Fibroblast of skin of left biceps (primary cell): ENCODE measurements at regions not wholly inside any gene's neighbourhood (a gene's known extent, or its start where the extent isn't known, plus 50 kb on each side); places are given as distances from the start of the nearest gene placed in this dataset.
"Not testable (repeated sequence)": the region's sequence is repeated elsewhere in the genome, so short reads cannot be mapped to it uniquely, and the experiment has no call there.

Source experiments
- DNase-seq, 2 experiments: peaks; one replicate each; pipeline ENCODE4 v3.0.0-alpha.2; 2013; ENCODE audit warnings: low read depth in 2 of 2

DNA sequence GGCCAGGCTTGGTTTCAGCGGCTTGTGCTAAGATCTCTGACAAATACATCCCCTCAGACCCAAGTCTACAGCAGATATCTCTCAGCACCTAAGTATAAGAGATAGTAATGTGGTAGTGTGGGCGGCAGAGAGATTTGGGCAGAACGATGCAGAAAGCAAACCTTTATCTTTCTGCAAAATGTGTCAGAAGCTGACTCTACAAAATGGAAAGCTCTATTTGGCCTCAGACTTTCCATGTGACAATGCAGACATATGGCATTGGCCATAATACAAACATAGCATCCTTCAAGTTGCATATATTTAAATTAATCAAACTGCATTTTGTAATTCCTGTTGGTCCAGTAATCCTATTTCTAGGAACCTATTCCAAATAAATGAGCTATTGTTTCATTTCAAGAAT lies 102.5 kb upstream of the RAI14 start:
- DNase-seq = no peak

GRCh38 chr5:34554641-34555040 lies 101.5 kb upstream of the RAI14 start:
- DNase-seq = no peak

DNA sequence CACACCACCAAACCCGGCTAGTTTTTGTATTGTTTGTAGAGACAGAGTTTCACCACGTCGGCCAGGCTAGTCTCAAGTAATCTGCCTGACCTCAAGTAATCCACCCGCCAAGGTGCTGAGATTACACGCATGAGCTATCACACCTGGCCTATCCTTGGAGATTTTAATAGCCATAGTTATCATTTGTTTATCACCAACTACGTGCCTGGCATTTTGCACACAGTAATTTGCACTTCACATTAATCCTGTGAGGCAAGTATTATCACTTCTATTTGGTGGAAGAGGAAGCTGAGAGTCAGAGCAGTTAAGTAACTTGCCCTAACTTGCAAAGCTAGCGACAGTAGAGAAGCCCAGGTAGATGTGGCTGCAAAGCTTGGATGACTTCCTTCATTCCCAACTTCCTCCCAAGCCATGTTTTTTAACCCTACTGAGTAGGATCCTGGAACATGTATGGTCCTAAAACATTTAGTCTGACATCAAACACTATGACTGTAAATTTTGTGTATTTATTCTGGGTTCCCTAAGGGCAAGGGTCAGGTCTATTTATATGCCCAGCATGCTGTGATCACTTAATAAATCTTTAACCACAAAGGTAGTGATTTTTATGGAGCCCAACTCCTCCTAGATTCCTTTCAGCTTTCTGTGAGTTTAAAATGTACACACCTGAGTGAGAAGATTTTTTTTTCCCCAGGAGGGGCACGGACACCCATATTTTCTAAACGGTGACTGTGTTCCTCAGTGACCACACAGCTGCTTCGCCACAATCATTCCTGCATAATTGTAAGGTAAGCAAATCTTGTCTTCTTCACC lies 100.2 kb upstream of the RAI14 start:
- no peak for DNase-seq

DNA sequence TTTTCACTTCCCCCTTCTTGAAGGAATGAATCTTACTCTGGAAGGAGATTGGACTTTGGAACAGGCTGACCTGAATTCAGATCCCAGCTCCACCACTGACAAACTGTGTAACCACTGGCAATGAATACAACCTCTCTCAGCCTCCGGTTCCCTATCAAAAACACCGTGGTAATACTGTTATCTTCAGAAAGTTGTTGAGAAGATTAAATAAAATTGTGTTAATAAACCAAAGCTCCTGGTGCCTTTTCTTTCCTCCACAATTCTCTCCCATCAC lies 99.7 kb upstream of the RAI14 start:
- no peak for DNase-seq

DNA sequence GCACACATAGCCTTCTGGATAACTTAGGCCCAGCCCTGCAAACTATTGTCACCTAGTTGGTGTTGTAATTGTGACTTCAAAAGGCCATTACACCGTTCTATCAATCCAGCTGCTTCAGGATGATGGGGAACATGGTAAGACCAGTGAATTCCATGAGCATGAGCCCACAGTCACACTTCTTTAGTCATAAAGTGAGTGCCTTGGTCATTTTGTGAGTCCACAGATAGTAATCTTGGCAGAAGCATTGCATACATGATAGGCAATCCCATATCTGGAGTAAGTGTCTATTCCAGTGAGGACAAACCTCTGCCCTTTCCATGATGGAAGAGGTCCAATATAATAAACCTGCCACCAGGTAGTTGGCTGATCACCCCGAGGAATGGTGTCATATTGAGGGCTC lies 94.5 kb upstream of the RAI14 start:
- DNase-seq = not testable (repeated sequence)

- DNase-seq = no peak
Measured at GRCh38 chr5:34562791-34563190, 93.3 kb upstream of the RAI14 start.

GRCh38 chr5:34563269-34563668 lies 92.9 kb upstream of the RAI14 start:
- DNase-seq = no peak

- no peak for DNase-seq
Measured at GRCh38 chr5:34563931-34564709, 92.0 kb upstream of the RAI14 start.

DNA sequence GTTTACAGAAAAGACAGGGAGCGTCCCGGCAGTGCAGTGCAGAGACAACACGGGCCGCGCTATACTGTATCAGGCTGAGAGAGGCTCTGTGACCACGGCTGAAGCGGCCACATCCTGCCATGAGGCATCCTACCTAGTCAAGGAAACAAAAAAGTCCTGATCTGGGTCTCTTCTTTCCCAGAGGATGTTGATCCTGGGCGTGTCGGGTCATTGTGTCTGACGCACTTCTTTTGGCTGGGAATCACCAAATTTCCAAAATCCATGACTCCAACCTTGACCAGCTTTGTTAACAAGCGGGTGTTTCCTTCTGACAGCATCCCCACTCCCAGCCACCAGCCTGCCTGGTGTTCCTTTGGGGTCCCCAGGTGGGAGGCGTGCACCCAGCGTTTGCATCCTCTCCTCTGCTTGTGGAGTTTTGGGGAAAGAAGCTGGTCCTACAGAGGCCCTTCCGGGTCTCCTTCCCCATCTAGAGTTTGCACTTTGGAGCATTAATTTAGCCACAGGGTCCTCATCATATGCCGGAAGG lies 91.4 kb upstream of the RAI14 start:
- no peak for DNase-seq

GRCh38 chr5:34570143-34570542 lies 86.0 kb upstream of the RAI14 start:
- no peak for DNase-seq

- DNase-seq = peak; percentile 93 to 94
Measured at GRCh38 chr5:34570721-34571676, 85.1 kb upstream of the RAI14 start.

- DNase-seq = peak in 1 of 2 experiments; percentile 53
Measured at GRCh38 chr5:34571677-34572041, 84.5 kb upstream of the RAI14 start.

DNA sequence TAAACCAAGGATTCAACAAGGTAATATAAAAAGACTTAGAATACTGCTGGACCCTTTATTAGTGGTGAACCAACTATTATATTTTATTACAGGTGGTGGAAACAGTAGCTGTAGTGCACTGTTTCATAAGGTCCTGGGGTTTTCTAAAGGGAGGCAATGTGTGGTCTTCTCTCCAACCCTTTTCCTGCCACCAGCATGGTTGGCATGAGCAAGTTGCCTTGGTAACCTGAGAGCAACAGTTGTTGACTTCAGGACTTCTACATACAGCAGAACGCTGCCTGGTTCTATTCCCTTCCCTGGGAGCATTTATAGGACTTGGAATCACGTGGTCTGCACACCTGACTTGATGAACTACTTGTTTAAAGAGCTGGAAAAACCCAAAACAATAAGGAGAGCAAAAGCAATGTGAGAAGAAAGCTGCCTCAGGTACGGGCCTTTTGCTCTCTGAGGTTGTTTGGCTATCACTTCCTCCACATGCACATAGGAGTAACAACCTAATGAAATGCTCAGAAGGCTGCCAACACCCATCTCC lies 81.1 kb upstream of the RAI14 start:
- DNase-seq = no peak

GRCh38 chr5:34576891-34577666 lies 79.0 kb upstream of the RAI14 start:
- no peak for DNase-seq

- DNase-seq = no peak
Measured at GRCh38 chr5:34578962-34579361, 77.2 kb upstream of the RAI14 start.

- no peak for DNase-seq
Measured at GRCh38 chr5:34580983-34581382, 75.1 kb upstream of the RAI14 start.

- DNase-seq = no peak
Measured at GRCh38 chr5:34582371-34582770, 73.8 kb upstream of the RAI14 start.

DNA sequence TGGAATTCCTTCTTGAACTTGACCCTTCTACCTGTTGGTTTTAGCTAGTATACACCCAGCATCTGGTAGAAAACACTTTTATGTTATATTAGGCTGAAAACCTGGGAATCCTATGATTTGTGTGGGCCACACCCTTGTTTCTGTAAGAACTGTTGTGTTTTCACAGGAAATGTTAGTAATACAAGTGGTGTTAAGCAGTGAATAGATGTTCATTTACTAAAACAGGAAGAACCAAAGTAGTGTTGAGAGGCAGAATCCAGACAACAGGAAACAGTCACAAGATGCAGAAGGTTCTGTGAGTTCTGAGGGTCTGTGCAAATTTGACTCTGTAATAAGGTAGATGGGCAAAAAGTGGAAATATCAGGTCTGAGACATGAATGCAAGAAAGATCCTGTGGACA lies 73.0 kb upstream of the RAI14 start:
- no peak for DNase-seq

DNA sequence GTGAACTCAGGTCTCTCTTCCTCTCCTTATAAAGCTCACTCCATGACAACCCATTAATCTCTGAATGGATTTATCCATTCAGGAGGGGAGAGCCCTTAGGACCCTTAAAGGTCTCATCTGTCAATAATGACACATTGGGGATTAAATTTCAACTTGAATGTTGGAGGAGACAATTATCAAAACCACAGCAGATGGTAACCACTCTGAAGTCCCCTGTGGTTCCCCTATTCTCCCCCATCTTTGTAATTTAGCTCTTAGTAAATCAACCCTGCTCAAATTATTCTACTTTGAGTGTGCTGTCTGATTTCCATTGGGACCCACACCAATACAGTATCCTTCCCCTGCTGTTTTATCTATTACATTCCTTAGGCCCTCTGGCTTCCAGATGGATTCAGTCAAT lies 72.0 kb upstream of the RAI14 start:
- no peak for DNase-seq

DNA sequence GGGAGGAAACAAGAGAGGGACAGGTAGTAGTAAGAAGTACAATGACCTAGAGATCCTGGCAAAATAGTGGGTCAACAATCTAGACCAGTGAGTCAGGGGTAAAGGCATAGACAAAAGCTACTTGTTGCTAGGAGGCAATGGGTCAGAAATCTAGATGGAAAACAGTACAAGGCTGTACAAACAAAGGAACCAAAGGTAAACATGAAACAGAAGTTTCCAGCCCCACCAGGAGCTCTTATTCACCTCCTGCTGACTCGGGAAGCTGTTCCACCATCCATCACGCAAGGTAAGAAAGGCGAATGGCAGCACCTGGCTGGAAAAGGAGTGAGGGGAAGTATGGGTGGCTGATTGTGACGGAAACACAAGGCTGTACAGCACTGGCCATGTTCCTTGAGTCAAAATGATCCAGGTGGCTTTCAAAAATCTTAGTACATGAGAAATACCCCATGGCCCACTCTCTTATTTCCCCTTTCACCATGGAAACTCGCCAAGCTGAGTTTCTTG lies 70.5 kb upstream of the RAI14 start:
- no peak for DNase-seq
